HG03575 (cell line): ENCODE measurements at regions not wholly inside any gene's neighbourhood (a gene's known extent, or its start where the extent isn't known, plus 50 kb on each side); places are given as distances from the start of the nearest gene placed in this dataset.

Source experiments
- ATAC-seq: cut with Tn5 transposase; IDR thresholded peaks from one replicate; pipeline ENCODE4 v1.9.1; 2021; ENCODE audit not compliant: unreplicated experiment, insufficient number of reproducible peaks, low FRiP score; ENCODE audit errors: extremely low read depth

DNA sequence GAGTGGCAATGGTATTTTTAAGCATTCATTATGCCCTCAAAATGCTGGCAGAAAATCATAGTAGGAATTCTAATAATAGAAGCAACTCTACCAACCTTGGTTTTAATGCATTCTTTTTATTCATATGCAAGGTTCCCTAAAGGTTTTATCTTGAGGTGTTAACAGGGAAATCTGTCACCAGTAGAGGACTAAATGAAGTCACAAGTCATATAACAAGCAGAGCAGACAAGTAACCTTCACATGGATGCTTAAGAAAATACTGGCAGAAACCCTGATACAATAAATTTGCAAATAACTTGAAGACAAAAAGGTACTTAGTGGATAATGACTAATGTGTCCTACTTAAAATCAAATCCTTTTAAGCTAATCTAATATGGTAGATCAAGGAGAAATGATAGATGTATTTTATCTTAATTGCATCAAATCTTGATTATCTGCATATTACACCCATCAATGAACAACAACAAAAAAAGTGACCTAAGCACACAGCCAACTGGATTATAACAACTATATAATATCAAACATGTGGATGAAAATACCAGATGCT is 73.3 kb downstream of the RFC3 start:
- no peak for ATAC-seq

DNA sequence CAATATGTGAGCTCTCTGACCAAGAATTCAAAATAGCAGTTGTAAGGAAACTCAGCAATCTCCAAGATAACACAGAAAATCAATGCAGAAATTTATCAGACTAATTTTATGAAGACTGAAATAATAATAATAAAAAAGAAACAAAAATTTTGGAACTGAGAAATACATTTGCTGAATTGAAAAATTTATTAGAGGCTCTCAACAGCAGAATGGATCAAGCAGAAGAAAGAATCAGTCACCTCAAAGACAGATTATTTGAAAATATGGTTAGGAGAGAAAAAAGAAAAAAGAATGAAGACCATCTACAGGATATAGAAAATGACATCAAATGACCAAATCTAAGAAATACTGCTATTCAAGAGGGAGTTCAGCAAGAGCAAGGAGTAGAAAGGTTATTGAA is 75.6 kb downstream of the RFC3 start:
- no peak for ATAC-seq

DNA sequence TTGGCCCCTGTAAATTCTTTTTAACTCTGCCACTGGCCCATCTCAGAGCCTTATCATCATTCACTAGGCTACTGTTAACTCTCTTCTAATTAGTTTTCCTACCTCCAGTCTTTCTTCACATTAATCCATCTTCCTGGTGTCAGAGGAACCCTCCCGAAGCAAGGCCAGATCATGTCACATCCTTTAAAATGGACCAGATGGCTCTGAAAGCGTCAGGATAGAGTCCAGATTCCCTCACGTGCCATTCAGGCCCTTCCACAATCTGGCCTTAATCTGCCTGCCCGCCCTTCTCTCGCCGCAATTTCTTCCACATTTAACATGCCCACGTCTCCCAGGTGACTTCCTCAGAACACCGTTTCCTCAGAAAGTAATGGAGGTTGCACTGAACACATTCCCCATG is 86.5 kb downstream of the RFC3 start:
- ATAC-seq = no peak

DNA sequence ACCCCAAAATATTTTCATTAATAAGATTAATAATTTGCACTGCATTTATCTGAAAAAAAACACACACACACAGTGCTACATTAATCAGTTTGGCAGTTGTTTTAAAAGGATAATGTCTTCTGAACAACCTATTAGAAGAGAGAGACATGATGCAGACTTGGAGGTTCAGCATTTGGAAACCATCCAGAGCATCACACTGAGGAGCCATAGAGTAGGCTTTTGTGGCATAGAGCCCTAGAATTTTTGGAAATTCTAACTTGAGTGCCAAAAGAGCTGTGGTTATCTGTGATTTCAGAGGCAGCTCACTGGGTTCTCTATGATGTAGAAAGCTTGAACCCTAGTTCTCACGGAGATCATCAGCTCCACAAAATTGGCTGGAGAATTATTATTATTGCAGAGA is 90.2 kb downstream of the RFC3 start:
- no peak for ATAC-seq

DNA sequence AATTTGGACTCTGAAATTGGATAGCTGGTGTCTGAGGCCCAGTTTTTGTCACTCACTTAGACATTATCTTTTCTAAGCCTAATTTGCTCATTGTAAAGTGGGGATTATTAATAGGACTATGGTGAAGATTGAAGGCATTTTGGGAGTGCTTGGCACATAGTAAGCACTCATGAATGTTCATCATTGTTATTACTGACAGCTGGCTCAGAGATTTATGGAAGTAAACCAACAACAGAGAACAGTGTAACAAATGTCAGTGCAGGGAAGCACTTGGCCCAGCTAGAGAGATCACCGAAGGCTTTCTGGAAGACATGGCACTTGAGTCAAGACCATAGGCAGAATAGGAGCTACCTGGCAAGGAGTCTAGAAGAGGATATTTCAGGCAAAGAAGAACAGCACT is 92.3 kb downstream of the RFC3 start:
- no peak for ATAC-seq

DNA sequence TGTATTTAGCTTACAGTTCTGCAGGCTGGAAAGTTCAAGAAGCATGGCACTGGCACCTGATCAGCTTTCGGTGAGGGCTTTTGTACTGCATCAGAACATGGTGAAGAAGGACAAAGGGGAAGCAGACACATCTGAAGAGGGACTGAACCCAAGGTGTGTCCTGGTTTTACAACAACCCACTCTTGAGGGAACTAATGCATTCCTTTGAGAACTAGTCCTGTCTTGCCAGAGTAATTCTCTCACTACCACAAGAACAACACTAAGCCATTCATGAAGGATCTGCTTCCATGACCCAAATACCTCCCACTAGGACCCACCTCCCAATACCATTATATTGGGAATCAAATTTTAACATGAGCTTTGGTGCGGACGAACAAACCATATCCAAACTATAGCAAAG is 93.6 kb downstream of the RFC3 start:
- no peak for ATAC-seq

DNA sequence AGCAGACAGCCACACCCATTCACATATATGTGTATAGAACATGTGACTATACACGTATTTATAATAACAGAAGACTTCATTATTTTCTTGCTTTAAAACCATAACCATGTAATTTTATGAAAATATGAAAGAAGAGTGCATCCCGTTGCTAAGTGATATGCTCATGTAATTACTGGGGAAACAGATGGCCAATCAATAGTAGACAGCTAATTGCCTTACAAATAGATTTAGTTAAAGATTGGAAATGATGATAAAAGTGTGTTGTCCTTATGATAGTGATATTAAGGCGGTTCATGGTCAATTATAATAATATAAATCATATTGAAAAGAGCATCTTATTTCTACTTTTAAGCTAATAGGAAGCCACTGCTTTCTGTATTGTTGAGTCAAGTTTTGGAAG is 95.9 kb downstream of the RFC3 start:
- no peak for ATAC-seq

DNA sequence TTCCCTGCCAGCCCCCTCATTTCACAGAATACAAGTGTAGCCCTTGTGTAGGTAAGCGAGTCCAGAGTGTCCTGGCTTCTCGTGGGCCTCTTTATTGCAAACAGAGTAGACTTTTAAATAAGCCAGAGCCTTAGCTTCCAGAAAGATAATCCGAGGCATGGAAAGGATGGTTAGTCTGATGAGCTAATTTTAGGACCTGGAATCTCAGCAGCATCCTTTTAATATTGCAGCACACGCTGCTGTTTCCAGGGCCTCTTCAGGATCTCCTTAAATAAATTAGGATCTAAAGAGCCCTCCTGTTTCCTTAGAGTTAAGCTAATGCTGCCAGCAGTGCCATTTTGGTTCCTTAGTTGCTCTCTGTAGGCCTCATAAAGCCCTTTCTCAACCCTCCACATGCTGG is 99.2 kb downstream of the RFC3 start:
- ATAC-seq = no peak

DNA sequence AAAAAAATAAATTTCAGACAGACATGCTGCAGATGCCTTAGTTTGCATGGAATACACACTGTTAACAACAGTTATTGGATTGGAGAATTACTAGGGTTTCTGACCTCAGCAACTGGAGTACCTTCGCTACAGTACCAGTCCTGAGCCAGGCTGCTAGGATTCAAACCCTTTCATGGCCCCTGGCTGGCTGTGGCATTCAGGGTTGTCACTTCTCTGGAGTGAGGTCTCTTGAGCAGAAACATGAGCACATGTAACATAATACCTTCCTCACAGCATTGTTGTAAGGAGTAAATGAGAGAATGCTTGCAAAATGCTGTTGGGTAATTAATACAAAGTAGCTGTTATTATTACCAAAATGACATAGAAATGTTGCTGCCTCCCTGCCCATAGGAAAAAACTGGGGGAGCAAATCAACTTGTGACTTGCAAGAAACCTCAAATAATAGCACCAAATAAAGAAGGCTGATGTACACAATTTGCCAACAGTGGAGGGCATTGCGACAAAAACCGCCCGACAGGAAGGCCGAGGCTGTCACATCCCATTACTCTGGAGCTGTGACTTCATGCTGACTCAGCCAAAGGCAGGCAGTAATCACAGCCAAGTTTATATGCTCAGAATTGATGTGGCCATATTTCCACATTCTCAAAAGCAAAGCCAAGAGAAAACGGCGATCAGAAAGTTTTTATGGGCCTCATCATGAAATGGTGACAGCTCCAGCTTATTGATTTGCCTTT is 100.4 kb downstream of the RFC3 start:
- ATAC-seq = no peak

DNA sequence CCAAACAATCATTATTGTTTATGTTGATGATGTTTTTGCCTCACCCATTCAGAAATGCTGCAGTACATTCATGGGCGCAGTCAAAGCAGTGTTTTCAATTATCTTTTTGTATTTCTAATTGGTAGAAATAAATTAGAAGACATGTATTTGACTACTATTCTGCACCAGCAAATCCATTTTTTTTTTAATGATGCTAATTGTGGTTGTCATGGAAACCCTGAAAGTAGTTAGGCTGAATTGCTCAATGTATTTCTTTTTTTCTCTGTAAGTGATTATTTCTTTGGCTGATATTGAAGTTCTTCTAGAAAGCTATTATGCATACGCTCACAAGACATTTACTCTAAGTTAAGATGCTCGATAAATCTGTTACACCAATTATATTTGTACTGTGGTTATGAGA is 101.2 kb downstream of the RFC3 start:
- no peak for ATAC-seq

DNA sequence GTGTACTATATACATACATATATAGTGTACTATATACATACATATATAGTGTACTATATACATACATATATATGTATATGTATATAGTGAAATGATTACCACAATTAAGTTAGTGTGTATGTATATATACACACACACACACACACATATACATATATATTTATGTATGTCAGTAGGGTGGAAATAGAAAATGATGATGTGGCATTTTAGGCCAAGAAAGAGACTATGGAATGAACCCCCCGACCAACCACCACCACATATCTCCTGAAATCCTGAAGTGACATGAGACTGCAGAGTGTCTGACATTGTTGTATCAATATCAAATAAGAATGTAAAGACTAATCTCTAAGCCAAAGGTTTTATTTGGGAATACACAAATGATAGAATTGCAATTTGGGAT is 107.6 kb downstream of the RFC3 start:
- no peak for ATAC-seq

DNA sequence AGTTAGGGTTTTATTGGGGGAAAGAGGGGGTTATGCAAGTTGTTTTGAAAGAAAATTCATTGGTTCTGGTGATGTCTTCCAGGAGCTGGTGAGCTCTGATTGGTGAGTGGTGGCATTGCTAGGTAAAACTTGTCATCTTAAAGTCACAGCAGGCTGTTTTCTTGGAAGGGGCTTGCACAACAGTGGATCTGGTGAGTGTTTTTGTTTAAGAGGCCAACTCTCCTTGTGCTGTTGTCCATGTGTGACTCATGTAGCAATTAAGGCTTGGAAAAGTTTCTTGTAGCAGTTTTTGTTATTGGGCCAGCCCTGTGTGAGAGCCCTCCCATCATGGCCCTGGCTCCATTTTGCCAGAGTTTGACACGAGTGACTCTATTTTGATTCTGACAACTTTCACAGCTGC is 109.4 kb downstream of the RFC3 start:
- no peak for ATAC-seq

DNA sequence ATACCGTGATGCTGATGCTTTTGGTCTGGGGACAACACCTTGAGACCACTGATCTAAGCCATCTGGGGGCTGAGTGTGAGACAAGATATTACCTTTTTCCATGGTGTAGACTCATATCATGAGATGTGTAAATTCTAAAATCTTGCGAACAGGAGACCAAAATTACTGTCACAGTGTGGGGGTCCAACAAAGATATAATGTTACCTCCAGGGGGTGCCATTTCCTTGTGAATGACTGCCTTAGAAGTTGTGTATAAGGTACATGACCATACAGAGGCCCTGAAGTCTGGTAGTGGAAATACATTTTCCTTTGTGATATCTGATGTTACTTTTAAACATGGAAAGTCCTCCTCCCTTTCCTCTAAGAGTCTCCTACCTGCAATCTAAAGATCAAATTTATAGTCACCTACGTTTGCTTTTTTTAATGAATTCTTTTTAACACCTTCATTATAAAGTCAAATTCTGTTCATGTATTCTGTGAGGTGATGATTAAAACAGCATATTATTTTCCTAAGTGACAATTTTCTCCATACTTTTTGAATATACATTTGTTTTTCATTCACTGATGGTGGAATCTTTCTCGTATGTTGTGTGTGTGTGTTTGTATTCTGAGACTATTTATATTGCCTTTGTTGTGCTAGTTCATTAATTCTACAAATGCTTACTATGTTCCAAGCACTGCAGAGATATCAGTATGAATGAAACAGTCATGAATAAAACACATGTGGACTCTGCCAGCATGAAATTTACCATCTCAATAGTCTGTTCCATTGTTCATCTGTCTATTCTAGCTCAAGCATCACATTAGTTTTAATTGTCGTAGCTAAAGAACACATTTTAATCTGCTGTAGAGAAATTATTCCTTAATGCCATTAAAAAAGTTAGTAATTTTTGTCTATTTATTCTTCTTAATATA is 113.7 kb downstream of the RFC3 start:
- no peak for ATAC-seq

DNA sequence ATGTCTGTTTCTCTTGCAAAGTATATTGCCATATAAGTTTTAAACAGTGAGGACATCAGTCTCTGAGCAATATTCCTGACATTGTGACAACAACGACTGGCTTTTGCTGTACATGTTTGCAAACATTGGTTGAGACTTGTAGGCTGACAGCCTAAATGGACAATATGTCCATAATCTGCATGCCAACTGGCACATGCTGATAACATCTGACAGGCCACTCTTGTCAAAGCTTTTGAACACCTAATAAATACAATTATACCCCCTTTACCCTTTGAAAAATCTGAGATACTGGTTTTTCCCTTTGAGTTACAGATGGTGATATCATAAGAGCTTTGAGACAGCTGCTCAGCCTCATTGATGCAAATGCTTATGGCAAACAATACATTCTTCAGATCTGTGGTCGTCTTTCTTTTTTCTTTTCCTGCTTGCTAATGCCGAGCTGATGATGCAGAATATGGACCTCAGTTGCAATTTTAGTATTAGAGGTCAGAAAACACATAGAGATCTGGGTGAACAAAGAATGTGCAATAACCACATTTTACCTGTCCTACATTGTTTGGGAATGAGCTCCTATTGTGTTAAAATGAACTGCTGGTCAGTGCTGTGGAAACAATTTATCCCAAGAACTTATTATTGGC is 114.9 kb downstream of the RFC3 start:
- no peak for ATAC-seq

DNA sequence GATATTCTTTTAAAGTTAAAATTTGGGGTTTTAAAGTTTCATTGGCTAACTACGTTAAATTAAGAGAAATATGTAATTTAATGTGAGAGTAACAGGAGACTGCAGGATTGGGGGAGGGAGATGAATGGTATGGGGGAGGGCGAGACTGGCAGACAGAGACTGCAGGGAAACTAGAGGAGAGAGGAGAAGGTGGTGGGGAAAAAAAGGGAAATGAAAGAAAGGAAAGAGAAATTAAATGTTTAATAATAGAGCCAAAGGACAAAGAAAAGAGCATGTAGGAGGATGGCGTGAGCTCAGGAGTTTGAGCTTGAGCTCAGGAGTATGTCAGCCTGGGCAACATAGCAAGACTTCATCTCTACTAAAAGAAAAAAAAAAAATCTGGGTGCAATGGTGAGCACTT is 115.9 kb downstream of the RFC3 start:
- ATAC-seq = no peak

DNA sequence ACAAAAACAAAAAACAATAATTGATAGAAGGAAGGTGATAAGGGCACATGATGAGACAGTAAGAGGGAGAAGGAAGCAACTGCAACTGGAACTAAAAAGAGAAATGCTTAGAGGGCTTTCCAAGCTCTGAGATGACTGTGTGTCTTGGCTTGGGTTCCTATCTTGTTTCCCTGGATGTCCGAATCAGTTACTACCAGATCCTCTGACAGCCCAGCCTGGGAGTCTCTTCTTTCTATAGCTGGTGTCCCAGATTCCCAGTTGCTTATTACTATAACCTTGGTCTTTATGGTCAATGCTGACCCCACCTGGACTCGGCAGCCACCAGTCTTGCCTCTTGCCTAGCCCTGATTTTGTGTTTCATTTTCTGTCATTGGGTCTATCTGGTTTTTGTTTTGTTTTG is 116.4 kb downstream of the RFC3 start:
- ATAC-seq = no peak

DNA sequence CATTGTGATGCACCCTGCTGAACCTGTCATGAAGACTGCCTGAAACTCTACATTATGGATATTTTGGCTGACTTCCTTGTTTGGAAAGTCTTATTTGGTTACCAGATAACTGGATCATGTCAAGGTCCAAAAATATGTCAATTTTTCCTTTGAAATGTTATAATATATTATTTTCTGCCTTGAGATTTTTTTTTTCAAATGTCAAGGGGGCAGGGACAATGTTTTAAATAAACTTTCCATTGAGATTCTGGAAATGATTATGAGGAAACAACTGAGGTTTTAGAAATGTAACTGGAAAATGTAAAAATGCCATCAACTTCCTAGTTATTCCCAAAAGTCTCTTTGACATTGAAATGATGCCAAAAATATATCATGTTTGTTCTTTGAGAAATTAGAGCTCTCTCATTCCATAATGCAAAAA is 117.0 kb downstream of the RFC3 start:
- no peak for ATAC-seq

DNA sequence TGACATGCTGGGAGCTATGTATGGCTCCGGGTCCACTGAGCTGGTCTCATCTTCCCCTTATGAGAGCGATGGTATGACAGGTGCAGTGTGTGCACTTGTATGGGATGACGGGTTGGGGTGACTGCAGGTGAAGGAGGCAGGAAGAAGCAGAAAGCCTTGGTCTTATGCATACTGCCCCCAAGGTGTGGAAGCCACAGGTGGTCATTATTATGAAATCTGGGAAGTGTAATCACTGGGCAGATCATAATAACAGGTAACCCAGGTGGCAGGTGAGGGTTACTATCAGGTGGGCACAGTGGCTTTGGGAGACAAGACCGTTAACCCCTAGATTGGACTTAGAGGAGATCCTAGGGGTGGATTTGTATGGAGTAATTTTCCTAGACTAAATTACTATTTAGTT is 118.0 kb downstream of the RFC3 start:
- ATAC-seq = no peak

DNA sequence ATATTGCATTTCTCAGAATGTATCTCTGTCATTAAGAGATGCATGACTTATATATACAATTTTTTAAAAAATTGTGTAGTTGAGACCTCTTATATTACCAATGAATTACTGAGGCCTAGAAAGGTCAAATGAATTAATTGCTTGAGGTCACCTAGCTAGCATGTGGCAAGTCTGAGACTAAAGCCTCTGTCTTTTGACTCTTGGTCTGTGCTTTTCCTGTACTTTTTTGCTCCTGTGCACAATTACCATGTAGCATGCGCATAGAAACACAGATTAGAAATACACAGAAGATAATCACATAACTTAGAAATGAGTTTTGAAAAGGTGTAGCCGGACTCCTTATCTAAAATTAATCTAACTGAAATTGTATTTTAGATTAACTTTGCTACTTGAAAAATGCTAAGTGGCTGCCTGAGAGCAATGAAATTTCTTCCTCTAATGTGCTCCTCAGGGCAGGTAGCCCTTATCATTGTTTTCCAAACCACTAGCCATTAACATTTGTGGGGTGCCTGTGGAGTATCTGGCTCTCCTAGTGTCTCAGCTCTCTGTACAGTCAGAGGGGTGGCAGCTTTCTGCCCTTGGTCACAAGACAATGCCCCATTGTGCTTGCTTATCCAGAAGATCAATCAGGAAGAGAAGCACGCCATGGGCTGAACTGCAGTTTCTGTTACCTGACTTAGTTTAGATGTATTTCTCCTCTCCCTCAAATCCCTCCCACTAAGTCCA is 119.6 kb downstream of the RFC3 start:
- ATAC-seq = no peak
